ENCODE measurements at regions not wholly inside any gene's neighbourhood (a gene's known extent, or its start where the extent isn't known, plus 50 kb on each side); places are given as distances from the start of the nearest gene placed in this dataset.

DNA sequence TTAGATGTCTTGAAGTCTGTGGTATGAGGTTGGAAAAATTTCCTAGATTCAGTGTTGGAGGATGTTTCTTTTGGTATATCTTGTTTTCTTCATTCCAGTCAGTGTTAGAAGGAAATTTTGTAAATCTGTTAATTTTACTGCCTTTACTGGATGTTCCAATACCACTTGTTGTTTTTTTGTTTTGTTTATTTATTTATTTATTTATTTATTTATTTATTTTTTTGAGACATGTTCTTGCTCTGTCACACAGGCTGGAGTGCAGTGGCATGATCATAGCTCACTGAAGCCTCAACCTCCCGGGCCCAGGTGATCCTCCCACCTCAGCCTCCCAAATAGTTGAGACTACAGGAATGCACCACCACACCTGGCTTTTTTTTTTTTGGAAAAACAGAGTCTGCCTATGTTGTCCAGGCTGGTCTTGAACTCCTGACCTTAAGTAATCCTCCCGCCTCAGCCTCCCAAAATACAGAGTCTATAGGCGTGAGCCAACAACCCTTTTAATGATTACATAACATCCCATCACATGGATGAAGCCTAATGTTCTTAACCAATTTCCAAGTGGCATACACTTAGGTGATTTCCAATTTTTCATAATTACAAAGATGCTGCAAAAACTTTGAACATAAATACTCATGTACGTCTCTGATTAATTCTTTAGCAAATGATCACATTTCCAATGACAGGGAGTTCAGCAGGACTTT is 52.8 kb upstream of the WAC start:
- TF ChIP-seq BHLHE40 (IDR thresholded peaks at IDR 0.05; ENCODE audit: low read depth, low read length) (no peak), RFX5 (IDR thresholded peaks at IDR 0.05; ENCODE audit: low read depth, low read length) (no peak), RAD21 (IDR thresholded peaks at IDR 0.05; ENCODE audit: low read length) (no peak), MXI1 (IDR thresholded peaks at IDR 0.05; ENCODE audit: borderline replicate concordance, low read depth, low read length) (no peak), CEBPB (IDR thresholded peaks at IDR 0.05; ENCODE audit: low read depth, low read length) (no peak), POLR2A (IDR thresholded peaks at IDR 0.05; ENCODE audit: low read depth, low read length) (no peak), MAZ (IDR thresholded peaks at IDR 0.05; ENCODE audit: borderline replicate concordance, low read depth, low read length) (no peak), SMC3 (IDR thresholded peaks at IDR 0.05; ENCODE audit: low read depth, low read length) (no peak), MAFK (IDR thresholded peaks at IDR 0.05; ENCODE audit: low read depth, low read length) (no peak), RCOR1 (IDR thresholded peaks at IDR 0.05; ENCODE audit: insufficient replicate concordance, low read length) (no peak), CHD1 (IDR thresholded peaks at IDR 0.05; ENCODE audit: low read depth, low read length) (no peak), NFE2L2 (IDR thresholded peaks at IDR 0.05; ENCODE audit: low read depth, low read length) (no peak)
- TF ChIP-seq, protein P1, sequence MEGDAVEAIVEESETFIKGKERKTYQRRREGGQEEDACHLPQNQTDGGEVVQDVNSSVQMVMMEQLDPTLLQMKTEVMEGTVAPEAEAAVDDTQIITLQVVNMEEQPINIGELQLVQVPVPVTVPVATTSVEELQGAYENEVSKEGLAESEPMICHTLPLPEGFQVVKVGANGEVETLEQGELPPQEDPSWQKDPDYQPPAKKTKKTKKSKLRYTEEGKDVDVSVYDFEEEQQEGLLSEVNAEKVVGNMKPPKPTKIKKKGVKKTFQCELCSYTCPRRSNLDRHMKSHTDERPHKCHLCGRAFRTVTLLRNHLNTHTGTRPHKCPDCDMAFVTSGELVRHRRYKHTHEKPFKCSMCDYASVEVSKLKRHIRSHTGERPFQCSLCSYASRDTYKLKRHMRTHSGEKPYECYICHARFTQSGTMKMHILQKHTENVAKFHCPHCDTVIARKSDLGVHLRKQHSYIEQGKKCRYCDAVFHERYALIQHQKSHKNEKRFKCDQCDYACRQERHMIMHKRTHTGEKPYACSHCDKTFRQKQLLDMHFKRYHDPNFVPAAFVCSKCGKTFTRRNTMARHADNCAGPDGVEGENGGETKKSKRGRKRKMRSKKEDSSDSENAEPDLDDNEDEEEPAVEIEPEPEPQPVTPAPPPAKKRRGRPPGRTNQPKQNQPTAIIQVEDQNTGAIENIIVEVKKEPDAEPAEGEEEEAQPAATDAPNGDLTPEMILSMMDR (conservative IDR thresholded peaks at IDR 0.05; ENCODE audit: low read depth, low read length), result no peak
- TF ChIP-seq, protein P2, sequence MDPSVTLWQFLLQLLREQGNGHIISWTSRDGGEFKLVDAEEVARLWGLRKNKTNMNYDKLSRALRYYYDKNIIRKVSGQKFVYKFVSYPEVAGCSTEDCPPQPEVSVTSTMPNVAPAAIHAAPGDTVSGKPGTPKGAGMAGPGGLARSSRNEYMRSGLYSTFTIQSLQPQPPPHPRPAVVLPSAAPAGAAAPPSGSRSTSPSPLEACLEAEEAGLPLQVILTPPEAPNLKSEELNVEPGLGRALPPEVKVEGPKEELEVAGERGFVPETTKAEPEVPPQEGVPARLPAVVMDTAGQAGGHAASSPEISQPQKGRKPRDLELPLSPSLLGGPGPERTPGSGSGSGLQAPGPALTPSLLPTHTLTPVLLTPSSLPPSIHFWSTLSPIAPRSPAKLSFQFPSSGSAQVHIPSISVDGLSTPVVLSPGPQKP (IDR thresholded peaks at IDR 0.05; ENCODE audit: borderline replicate concordance, low read depth, low read length), result no peak

Data from IMR-90 (cell line).